Stimulated activated CD4-positive, alpha-beta T cell treated with anti-CD3 and anti-CD28 coated beads, Interleukin-1b, Interleukin-23, amount 100 ng/mL, for 1 hour (primary cell): ENCODE measurements at regions not wholly inside any gene's neighbourhood (a gene's known extent, or its start where the extent isn't known, plus 50 kb on each side); places are given as distances from the start of the nearest gene placed in this dataset.

Experiments
- DNase-seq, 2 donors: peaks; one replicate each; pipeline ENCODE4 v3.0.0-alpha.2; 2020; ENCODE audit warnings: low read depth in 2 of 2

- no peak for DNase-seq
Measured at GRCh38 chr6:25066593-25066992, 130.8 kb upstream of the RIPOR2 start.

- DNase-seq, result no peak
Measured at GRCh38 chr6:25068866-25069265, 133.1 kb upstream of the RIPOR2 start.

GRCh38 chr6:25070547-25071366 lies 135.0 kb upstream of the RIPOR2 start:
- DNase-seq, result peak; percentile 49 to 57

GRCh38 chr6:25078141-25078540 lies 142.4 kb upstream of the RIPOR2 start:
- no peak for DNase-seq

- DNase-seq, result no peak
Measured at GRCh38 chr6:25083784-25084507, 148.2 kb upstream of the RIPOR2 start.

- no peak for DNase-seq
Measured at GRCh38 chr6:25084508-25084833, 148.7 kb upstream of the RIPOR2 start.

- no peak for DNase-seq
Measured at GRCh38 chr6:25085756-25086155, 150.0 kb upstream of the RIPOR2 start.

- DNase-seq, result no peak
Measured at GRCh38 chr6:25086500-25087091, 150.8 kb upstream of the RIPOR2 start.

GRCh38 chr6:25088513-25088912 lies 152.8 kb upstream of the RIPOR2 start:
- DNase-seq, result no peak

- no peak for DNase-seq
Measured at GRCh38 chr6:25089442-25089841, 153.7 kb upstream of the RIPOR2 start.

- no peak for DNase-seq
Measured at GRCh38 chr6:25094726-25095125, 159.0 kb upstream of the RIPOR2 start.

- DNase-seq, result no peak
Measured at GRCh38 chr6:25100288-25100687, 164.5 kb upstream of the RIPOR2 start.

GRCh38 chr6:25103603-25104002 lies 167.8 kb upstream of the RIPOR2 start:
- no peak for DNase-seq

GRCh38 chr6:25105070-25105925 lies 169.5 kb upstream of the RIPOR2 start:
- DNase-seq, result no peak

GRCh38 chr6:25107218-25107617 lies 171.5 kb upstream of the RIPOR2 start:
- no peak for DNase-seq

GRCh38 chr6:25111782-25112181 lies 167.4 kb upstream of the CARMIL1 start:
- no peak for DNase-seq

- no peak for DNase-seq
Measured at GRCh38 chr6:25112322-25112773, 166.8 kb upstream of the CARMIL1 start.

- no peak for DNase-seq
Measured at GRCh38 chr6:25113436-25113835, 165.7 kb upstream of the CARMIL1 start.

GRCh38 chr6:25118038-25118437 lies 161.1 kb upstream of the CARMIL1 start:
- no peak for DNase-seq

GRCh38 chr6:25121186-25121585 lies 158.0 kb upstream of the CARMIL1 start:
- no peak for DNase-seq

- no peak for DNase-seq
Measured at GRCh38 chr6:25122001-25122400, 157.2 kb upstream of the CARMIL1 start.
